HG02642 (cell line): ENCODE measurements at regions not wholly inside any gene's neighbourhood (a gene's known extent, or its start where the extent isn't known, plus 50 kb on each side); places are given as distances from the start of the nearest gene placed in this dataset.
"Not testable (repeated sequence)": the region's sequence is repeated elsewhere in the genome, so short reads cannot be mapped to it uniquely, and the experiment has no call there.

Experiments used
- ATAC-seq: cut with Tn5 transposase; IDR thresholded peaks from one replicate; pipeline ENCODE4 v1.9.1; 2021; ENCODE audit warnings: mild to moderate bottlenecking; ENCODE audit not compliant: unreplicated experiment, poor library complexity

GRCh38 chr22:23417327-23417726, 162.8 kb downstream of the IGLL1 start:
- not testable (repeated sequence) for ATAC-seq

- ATAC-seq, result not testable (repeated sequence)
Observed at GRCh38 chr22:23416169-23416690, 163.9 kb downstream of the IGLL1 start.

- ATAC-seq, result no peak
Observed at GRCh38 chr22:23415490-23415851, 164.6 kb downstream of the IGLL1 start.

GRCh38 chr22:23414727-23415489, 165.2 kb downstream of the IGLL1 start:
- no peak for ATAC-seq

DNA sequence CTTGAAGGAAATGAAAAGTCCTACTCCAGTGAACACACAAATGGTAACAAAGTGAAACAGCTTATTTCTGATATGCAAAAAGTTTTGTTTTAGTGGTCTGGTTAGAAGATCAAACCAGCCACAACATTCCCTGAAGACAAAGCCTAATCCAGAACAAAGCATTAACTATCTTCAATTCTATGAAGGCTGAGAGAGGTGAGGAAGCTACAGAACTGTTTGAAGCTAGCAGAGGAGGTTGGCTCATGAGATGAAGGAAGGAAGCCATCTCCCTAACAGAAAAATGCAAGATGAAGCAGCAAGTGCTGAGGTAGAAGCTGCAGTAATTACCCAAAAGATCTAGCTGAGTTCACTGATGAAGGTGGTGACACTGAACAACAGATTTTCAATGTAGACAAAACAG, 168.4 kb downstream of the IGLL1 start:
- ATAC-seq, result no peak

- ATAC-seq, result no peak
Observed at GRCh38 chr22:23410411-23410810, 169.7 kb downstream of the IGLL1 start.

DNA sequence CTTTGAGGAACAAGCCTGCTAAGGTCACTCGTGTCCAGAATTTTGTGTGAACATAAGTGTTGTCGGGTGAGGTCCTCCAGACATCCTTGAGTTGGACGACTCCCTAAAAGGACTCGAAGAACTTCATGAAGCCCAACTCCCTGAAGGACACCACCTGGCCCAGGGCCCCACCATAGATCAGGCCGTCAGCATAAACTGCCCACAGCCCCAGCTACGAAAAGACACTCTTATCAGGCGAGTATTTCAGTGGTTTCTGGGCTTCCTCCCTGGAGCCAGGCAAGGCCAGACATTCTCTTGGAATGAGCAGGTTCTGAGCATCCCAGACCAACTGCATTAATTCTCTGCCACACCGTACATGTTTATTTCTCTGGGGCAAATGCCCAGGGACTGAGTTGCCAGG, 170.1 kb downstream of the IGLL1 start:
- ATAC-seq, result no peak

- ATAC-seq, result no peak
Observed at GRCh38 chr22:23408321-23408720, 171.8 kb downstream of the IGLL1 start.

GRCh38 chr22:23405366-23405851, 174.7 kb downstream of the IGLL1 start:
- ATAC-seq, result no peak

DNA sequence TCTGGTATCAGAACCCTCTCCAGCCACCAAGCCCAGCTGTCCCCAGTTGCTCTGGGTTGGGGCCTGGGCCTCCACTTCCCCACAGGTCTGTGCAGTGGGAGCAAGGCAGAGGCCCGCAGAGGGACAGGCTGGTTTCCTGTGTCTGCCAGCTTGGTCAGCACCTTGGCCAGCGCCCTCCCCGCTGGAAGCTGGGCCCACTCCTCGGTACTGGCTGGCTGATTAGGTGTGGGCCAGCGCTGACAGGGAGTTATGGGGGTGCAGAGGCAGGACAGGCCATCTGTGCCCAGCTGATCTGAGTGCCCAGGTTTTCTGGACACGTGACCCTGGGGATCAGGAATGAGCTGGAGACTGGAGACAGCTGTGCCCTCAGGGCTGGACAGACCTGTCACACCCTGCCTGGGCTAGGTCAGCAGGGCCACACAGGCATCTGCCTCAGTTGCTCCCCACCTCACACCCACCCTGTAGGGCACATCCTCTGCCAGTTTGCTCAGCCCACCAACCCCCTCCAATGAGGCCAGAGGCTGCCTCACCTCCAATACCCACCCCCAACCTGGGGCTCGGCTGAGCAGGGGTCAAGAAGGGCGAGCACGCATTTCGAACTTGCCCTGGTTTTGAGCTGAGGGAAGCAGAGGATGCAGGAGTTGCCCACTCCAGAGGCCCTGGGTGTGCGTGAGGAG, 175.3 kb downstream of the IGLL1 start:
- ATAC-seq, result no peak

- no peak for ATAC-seq
Observed at GRCh38 chr22:23403720-23404688, 176.1 kb downstream of the IGLL1 start.

GRCh38 chr22:23403152-23403719, 176.9 kb downstream of the IGLL1 start:
- ATAC-seq, result no peak

GRCh38 chr22:23402275-23403151, 177.6 kb downstream of the IGLL1 start:
- peak; percentile 72 for ATAC-seq

DNA sequence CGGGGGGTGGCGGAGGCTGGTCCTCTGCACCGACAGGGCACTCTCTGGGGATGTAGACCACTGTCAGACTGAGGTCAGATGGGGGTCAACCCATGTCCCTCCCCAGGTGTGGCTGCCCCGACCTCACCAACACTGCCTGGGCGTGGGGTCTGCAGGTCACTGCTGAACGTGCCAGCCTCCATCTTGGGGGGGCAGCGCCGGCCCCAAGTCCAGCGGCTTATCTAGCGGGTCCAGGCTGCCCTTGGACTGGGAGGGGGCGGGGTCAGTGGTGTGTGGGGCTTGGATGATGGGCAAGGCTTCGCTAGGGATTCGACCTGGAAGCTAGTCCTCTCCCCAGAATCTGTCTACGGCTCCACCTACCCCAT, 178.2 kb downstream of the IGLL1 start:
- ATAC-seq, result no peak

- ATAC-seq, result no peak
Observed at GRCh38 chr22:23401111-23401909, 178.8 kb downstream of the IGLL1 start.

- ATAC-seq, result no peak
Observed at GRCh38 chr22:23400286-23400981, 179.7 kb downstream of the IGLL1 start.

DNA sequence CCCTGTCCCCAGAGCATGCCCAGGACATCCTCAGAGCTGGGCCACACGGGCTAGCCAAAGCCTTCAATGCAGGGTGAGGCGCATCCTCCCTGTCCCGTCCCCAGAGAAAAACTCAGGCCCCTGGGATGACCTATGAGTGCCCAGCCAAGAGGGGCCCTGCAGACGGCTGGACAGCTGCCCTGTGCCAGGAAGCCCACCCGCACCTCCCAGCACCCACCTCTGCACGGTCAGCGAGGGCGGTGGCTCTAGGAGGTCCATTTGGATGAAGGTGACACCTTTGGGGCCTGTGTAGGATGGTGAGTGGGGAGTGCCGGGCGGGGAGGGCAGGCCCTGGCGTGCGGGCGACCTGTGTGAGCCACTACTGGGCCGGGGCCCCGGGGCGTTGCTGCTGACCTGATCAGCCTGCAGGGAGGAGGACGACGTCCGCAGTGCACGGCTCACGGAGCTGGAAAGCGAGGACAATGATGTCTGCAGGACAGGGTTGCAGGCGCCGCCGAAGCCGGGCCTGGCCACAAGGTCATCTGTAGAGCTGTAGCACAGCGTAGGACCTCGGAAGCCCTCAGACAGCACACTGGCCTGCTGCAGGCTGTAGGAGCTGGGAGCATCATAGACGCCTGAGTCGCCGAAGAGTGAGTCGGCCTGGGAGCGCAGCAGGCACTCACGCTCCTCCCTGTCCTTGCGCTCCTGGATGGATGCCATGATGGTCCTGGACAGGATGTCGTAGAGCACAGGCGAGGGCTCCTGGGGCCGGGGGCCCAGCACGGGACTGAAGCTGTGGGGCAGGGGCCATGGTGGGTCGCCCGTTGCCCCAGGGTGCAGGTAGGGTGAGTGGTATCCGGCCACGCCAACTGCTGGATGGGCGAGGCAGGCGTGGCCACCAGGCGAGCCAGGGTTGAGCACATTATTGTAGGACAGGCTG, 180.5 kb downstream of the IGLL1 start:
- no peak for ATAC-seq
